Brain pericyte (primary cell): ENCODE measurements at regions not wholly inside any gene's neighbourhood (a gene's known extent, or its start where the extent isn't known, plus 50 kb on each side); places are given as distances from the start of the nearest gene placed in this dataset.

Source experiments
- DNase-seq: peaks from one replicate; pipeline ENCODE4 v3.0.0-alpha.2; 2012; ENCODE audit warnings: low read depth, low spot score

- no peak for DNase-seq
Observed at GRCh38 chr1:199160521-199161318, 521.9 kb downstream of the PTPRC start.

- no peak for DNase-seq
Observed at GRCh38 chr1:199161319-199161680, 522.5 kb downstream of the PTPRC start.

- DNase-seq: no peak
Observed at GRCh38 chr1:199161766-199162303, 523.0 kb downstream of the PTPRC start.

GRCh38 chr1:199163267-199163666 is 524.4 kb downstream of the PTPRC start:
- DNase-seq: no peak

- no peak for DNase-seq
Observed at GRCh38 chr1:199163670-199164069, 524.8 kb downstream of the PTPRC start.

- DNase-seq: no peak
Observed at GRCh38 chr1:199167460-199167859, 528.6 kb downstream of the PTPRC start.

GRCh38 chr1:199168888-199169585 is 530.2 kb downstream of the PTPRC start:
- DNase-seq: no peak

GRCh38 chr1:199170711-199171110 is 531.9 kb downstream of the PTPRC start:
- no peak for DNase-seq

- no peak for DNase-seq
Observed at GRCh38 chr1:199172171-199173124, 533.6 kb downstream of the PTPRC start.

- no peak for DNase-seq
Observed at GRCh38 chr1:199173356-199173755, 534.5 kb downstream of the PTPRC start.

- DNase-seq: no peak
Observed at GRCh38 chr1:199174336-199174735, 535.5 kb downstream of the PTPRC start.

- DNase-seq: no peak
Observed at GRCh38 chr1:199176713-199177112, 537.9 kb downstream of the PTPRC start.

GRCh38 chr1:199177241-199177640 is 538.4 kb downstream of the PTPRC start:
- DNase-seq: no peak

GRCh38 chr1:199178646-199179045 is 539.8 kb downstream of the PTPRC start:
- no peak for DNase-seq

GRCh38 chr1:199182186-199182843 is 543.5 kb downstream of the PTPRC start:
- no peak for DNase-seq

- no peak for DNase-seq
Observed at GRCh38 chr1:199184180-199184579, 545.3 kb downstream of the PTPRC start.

- no peak for DNase-seq
Observed at GRCh38 chr1:199194862-199195261, 556.0 kb downstream of the PTPRC start.

- DNase-seq: no peak
Observed at GRCh38 chr1:199197695-199198094, 558.9 kb downstream of the PTPRC start.

GRCh38 chr1:199202331-199202730 is 563.5 kb downstream of the PTPRC start:
- no peak for DNase-seq

- no peak for DNase-seq
Observed at GRCh38 chr1:199204231-199204630, 565.4 kb downstream of the PTPRC start.

- DNase-seq: no peak
Observed at GRCh38 chr1:199205740-199206441, 567.1 kb downstream of the PTPRC start.
